VCaP (cell line): ENCODE measurements at regions not wholly inside any gene's neighbourhood (a gene's known extent, or its start where the extent isn't known, plus 50 kb on each side); places are given as distances from the start of the nearest gene placed in this dataset.

Experiments
- H3K27ac ChIP-seq: fragments of 450-650 bp; 2 replicates; pipeline ENCODE4 v1.5.1; 2017
- CTCF ChIP-seq: fragments of 450-650 bp; conservative IDR thresholded peaks from 2 replicates; pipeline ENCODE4 v1.5.1; 2017; ENCODE audit warnings: mild to moderate bottlenecking, moderate library complexity

GRCh38 chr14:38752341-38752740 lies 350.7 kb downstream of the SEC23A start:
- no peak for TF ChIP-seq CTCF
- no peak overlapping the region for H3K27ac ChIP-seq

DNA sequence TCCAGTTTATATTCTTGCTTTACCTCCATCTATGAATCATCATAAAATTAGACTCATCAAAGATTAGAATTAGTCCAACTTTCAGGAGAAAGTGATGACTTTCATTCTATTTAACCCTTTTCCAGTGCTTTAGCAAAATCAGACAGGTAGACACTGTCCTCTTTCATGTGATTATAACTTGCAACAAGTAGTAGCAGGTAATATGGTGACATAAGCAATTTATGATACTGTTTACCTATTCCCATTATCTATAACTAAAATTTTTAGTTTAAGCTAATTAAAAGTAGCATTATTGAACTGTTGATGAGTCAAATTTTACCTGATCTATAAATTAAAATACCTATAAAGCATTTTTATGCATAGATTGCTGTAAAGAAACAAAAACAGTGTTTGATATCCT lies 351.6 kb downstream of the SEC23A start:
- TF ChIP-seq CTCF, result no peak
- H3K27ac ChIP-seq, result no peak overlapping the region

- no peak for TF ChIP-seq CTCF
- peak overlapping the region; percentile 45 for H3K27ac ChIP-seq
Measured at GRCh38 chr14:38749936-38750335, 353.1 kb downstream of the SEC23A start.

GRCh38 chr14:38745861-38746260 lies 357.2 kb downstream of the SEC23A start:
- no peak for TF ChIP-seq CTCF
- no peak overlapping the region for H3K27ac ChIP-seq

DNA sequence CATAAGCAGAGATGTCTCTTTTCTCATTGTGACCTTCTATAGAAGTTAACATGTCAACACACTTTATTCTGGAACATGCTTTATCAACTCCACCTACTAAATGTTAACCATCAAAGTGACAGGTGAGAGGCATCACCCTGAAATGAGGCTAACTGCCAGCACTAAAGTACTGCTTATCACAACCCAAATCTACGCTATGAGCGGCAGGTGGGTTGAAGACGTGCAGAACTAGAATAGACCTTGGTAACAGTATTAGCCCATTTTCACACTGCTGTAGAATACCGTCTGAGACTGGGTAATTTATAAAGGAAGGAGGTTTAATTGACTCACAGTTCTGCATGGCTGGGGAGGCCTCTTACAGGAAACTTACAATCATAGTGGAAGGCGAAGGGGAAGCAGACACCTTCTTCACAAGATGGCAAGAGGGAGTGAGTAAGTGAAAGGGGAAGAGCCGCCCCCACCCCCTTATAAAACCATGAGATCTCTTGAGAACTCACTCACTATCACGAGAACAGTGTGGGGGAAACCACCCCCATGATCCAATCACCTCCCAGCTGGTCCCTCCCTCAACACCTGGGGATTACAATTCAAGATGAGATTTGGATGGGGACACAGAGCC lies 359.0 kb downstream of the SEC23A start:
- H3K27ac ChIP-seq, result no peak overlapping the region
- no peak for TF ChIP-seq CTCF

DNA sequence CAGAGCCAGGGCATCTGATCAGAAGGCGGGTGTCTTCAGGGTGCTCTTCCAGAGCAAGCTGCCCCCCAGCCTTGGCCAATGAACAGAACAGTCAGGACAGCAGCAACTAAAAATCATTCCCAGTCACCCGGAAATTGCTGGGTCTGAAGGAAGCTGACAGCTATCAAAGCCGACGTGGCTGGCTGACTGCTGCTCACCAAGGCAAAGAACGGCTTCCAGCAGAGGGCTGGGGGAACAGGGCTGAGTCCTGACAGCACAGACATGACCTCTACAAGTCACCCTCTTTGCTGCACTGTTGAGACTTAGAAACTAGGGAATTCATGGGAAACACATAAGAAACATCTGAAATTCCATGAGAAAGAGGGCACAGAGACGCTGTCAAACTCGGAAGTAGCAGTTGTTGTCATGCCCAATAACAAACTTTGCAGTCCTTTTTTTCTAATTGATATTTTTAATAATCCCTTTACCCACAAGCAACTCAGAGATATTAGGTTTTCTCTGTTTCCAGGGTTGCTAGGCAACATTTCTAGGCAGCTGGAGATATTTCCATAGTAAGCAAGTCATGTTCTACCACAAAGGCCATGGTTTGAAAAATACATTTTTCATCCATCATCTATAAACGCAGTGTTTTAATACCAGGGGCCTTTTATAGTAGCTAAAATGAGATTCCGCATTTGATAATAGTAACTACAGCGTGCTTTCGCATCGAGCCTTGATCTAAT lies 365.2 kb downstream of the SEC23A start:
- no peak overlapping the region for H3K27ac ChIP-seq
- TF ChIP-seq CTCF, result no peak

- TF ChIP-seq CTCF, result no peak
- H3K27ac ChIP-seq, result no peak overlapping the region
Measured at GRCh38 chr14:38735005-38735404, 368.0 kb downstream of the SEC23A start.
